ENCODE measurements at regions not wholly inside any gene's neighbourhood (a gene's known extent, or its start where the extent isn't known, plus 50 kb on each side); places are given as distances from the start of the nearest gene placed in this dataset.

- no peak for FAIRE-seq
Measured at GRCh38 chr7:63028376-63029206, 970.1 kb upstream of the ZNF722 start.

More at GRCh38 chr7:63028376-63029206, 970.1 kb upstream of the ZNF722 start:
- BruUV-seq (replicated peaks) = no TSS peak
- Histone ChIP-seq H3K4me1 (replicated peaks in 1 of 2; ENCODE audit: control insufficient read depth in 2 of 2, insufficient read depth in 2 of 2, low read length in 2 of 2) (no peaks in the 10 kb centered on the region), H3K9me3 (replicated peaks; ENCODE audit: control insufficient read depth, insufficient read depth, low read depth, low read length) (peaks cover 2% of the 10 kb centered on the region; the same call in 1 of the 2 replicates), H3K4me2 (ENCODE audit: insufficient read depth, low read length) (no peak overlapping the region), H3K36me3 (ENCODE audit: control insufficient read depth, insufficient read depth, low read length) (no peaks in the 10 kb centered on the region), H3K27me3 (ENCODE audit: control insufficient read depth in 2 of 2, insufficient read depth in 2 of 2, low read length in 2 of 2) (no peaks in the 10 kb centered on the region), H3K4me3 (no peak overlapping the region), H3K9ac (ENCODE audit: insufficient read depth in 1 of 2, low read depth in 2 of 2, low read length in 2 of 2) (no peak overlapping the region), H3K9me1 (ENCODE audit: control insufficient read depth, insufficient read depth, low read length) (no peaks in the 10 kb centered on the region), H2AFZ (ENCODE audit: low read depth, low read length) (no peak overlapping the region), H3K79me2 (ENCODE audit: control insufficient read depth, insufficient read depth, low read length) (no peaks in the 10 kb centered on the region), H3K27ac (ENCODE audit: extremely low read depth, low read depth, low read length) (no peak overlapping the region), H4K20me1 (replicated peaks; ENCODE audit: control insufficient read depth, insufficient read depth, low read length) (no peaks in the 10 kb centered on the region)
- TF ChIP-seq DIDO1 (tag; IDR thresholded peaks at IDR 0.05; ENCODE audit: low read depth) (no peak), HES1 (IDR thresholded peaks at IDR 0.05; ENCODE audit: low read depth) (no peak), ZNF239 (CRISPR knock-in tag; IDR thresholded peaks at IDR 0.05) (no peak), MYC (IDR thresholded peaks at IDR 0.05; ENCODE audit: low read depth, low read length) (no peak), MYC (CRISPR knock-in tag; IDR thresholded peaks at IDR 0.05; ENCODE audit: borderline replicate concordance, low read depth) (no peak), MCM3 (IDR thresholded peaks at IDR 0.05) (no peak), UBTF (IDR thresholded peaks at IDR 0.05; ENCODE audit: borderline replicate concordance in 1 of 2, low read depth in 2 of 2, low read length in 2 of 2) (no peak), ASH1L (IDR thresholded peaks at IDR 0.05; ENCODE audit: borderline replicate concordance, low read depth, partially characterized antibody) (no peak), JUND (IDR thresholded peaks at IDR 0.05; ENCODE audit: borderline replicate concordance, low read depth, low read length) (no peak), JUND (tag; IDR thresholded peaks at IDR 0.05; ENCODE audit: borderline replicate concordance, low read depth, low read length) (no peak), ZNF175 (CRISPR knock-in tag; IDR thresholded peaks at IDR 0.05; ENCODE audit: low read depth) (no peak), ZNF224 (CRISPR knock-in tag; IDR thresholded peaks at IDR 0.05) (no peak), NBN (IDR thresholded peaks at IDR 0.05; ENCODE audit: low read depth) (no peak)
- POLR2A ChIA-PET = no interaction called here
- under 1% methylated on average over 15 of the region's 15 CpGs for whole genome bisulfite sequencing (ENCODE audit: insufficient coverage, low coverage, missing lambda C conversion rate)
- in situ Hi-C loops (cut with MboI) = no loop called here
- DNase-seq (ENCODE audit: extremely low read depth in 1 of 4, low spot score in 3 of 4) (no peak), ATAC-seq (no peak)
- intact Hi-C loops (cut with micrococcal nuclease) = no loop called here
- CTCF ChIA-PET (ENCODE audit: low intra/inter-chr PET ratio) = no interaction called here
